Caco-2 (cell line): ENCODE measurements at regions not wholly inside any gene's neighbourhood (a gene's known extent, or its start where the extent isn't known, plus 50 kb on each side); places are given as distances from the start of the nearest gene placed in this dataset.

ENCODE experiments used
- BruUV-seq: library from RNA; stranded (reverse); fragments of 400-500 nt; replicated peaks from 2 replicates; lab custom pipeline; 2021; lab: Mats Ljungman, UMichigan
- CTCF ChIA-PET: fragments of 300-600 bp; sonication (Branson Sonifier 250); formaldehyde crosslinking; loops from one replicate; lab custom pipeline; 2022; ENCODE audit warnings: antibody characterized with exemption; lab: Charles Lee
- POLR2A ChIA-PET: fragments of 300-600 bp; sonication (Branson Sonifier 250); formaldehyde crosslinking; loops from one replicate; lab custom pipeline; 2022; ENCODE audit warnings: antibody characterized with exemption; lab: Charles Lee
- DNase-seq, 2 experiments: peaks; one replicate each; pipeline versions ENCODE4 v3.0.0 to v3.0.0-alpha.2; 2020 to 2022
- H3K27me3 ChIP-seq: replicated peaks from 2 replicates; pipeline ENCODE4 v1.6.0; 2011; ENCODE audit warnings: low read length; ENCODE audit not compliant: control insufficient read depth, insufficient read depth
- H3K36me3 ChIP-seq: 2 replicates; pipeline ENCODE4 v1.5.1; 2011; ENCODE audit warnings: low read length; ENCODE audit not compliant: control insufficient read depth, insufficient read depth
- H3K4me1 ChIP-seq: fragments of 250-450 bp; sonication (Bioruptor Pico); 2 replicates; pipeline ENCODE4 v1.5.1; 2020; ENCODE audit warnings: mild to moderate bottlenecking
- H3K4me3 ChIP-seq: 2 replicates; pipeline ENCODE4 v1.5.1; 2011; ENCODE audit warnings: low read depth, mild to moderate bottlenecking, control low read depth, low read length
- H3K9me3 ChIP-seq: fragments of 250-450 bp; sonication (Bioruptor Pico); 2 replicates; pipeline ENCODE4 v1.5.1; 2020; ENCODE audit warnings: mild to moderate bottlenecking, moderate library complexity
- H3K27ac Mint-ChIP-seq: one replicate; pipeline ENCODE4 v1.8.0; 2022; ENCODE audit warnings: mixed read lengths; ENCODE audit not compliant: unreplicated experiment
- H3K27me3 Mint-ChIP-seq: one replicate; pipeline ENCODE4 v1.8.0; 2022; ENCODE audit warnings: mixed read lengths; ENCODE audit not compliant: insufficient read depth, unreplicated experiment
- H3K36me3 Mint-ChIP-seq: one replicate; pipeline ENCODE4 v1.8.0; 2022; ENCODE audit warnings: mild to moderate bottlenecking, mixed read lengths; ENCODE audit not compliant: insufficient read depth, unreplicated experiment
- H3K4me1 Mint-ChIP-seq: one replicate; pipeline ENCODE4 v1.8.0; 2022; ENCODE audit warnings: low read depth, mixed read lengths; ENCODE audit not compliant: unreplicated experiment
- H3K4me3 Mint-ChIP-seq: one replicate; pipeline ENCODE4 v1.8.0; 2022; ENCODE audit warnings: mild to moderate bottlenecking, moderate library complexity, mixed read lengths; ENCODE audit not compliant: unreplicated experiment
- H3K9me3 Mint-ChIP-seq: one replicate; pipeline ENCODE4 v1.8.0; 2022; ENCODE audit warnings: mixed read lengths; ENCODE audit not compliant: unreplicated experiment
- intact Hi-C: fragments of 100-400 bp; cut with micrococcal nuclease; formaldehyde crosslinking; loops from one replicate; pipeline ENCODE4 v1.10.0; 2022; ENCODE audit not compliant: unreplicated experiment
- TF ChIP-seq, protein P1 (sequence below), 2 experiments: fragments of 200-600 bp in 1 of 2; IDR thresholded peaks; 1 replicate in 1 of 2; 2 replicates in 1 of 2; pipeline versions ENCODE4 v1.5.1 to v1.8.0; 2011 to 2022; ENCODE audit warnings: antibody characterized with exemption in 1 of 2, control low read depth in 1 of 2, inconsistent platforms in 1 of 2, low read depth in 1 of 2, low read length in 1 of 2, mild to moderate bottlenecking in 1 of 2, moderate library complexity in 1 of 2; ENCODE audit not compliant: insufficient read depth in 1 of 2, severe bottlenecking in 1 of 2, unreplicated experiment in 1 of 2

DNA sequence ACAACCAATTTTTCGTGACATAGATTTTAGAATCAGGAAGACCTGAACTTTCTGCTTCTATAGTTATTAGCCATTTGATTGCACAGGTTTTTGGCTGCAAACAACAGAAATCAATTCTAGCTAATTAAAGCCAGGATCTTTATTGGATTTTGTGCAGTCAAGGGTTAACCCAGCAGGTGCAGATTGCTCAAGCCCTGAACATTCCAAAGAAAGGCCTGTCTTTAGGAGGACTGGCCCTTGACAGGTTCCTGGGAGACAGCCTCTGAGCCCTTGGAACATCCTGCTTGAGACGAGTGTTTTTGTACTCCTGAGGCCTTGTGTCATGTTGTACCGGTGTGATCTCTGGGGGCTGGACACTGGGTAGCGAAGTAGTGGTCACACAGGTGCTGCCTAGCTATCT, 174.6 kb downstream of the PTCSC3 start:
- Mint-ChIP-seq H3K4me3 (no peak overlapping the region), H3K9me3 (no peaks in the 10 kb centered on the region), H3K27me3 (peaks cover 15% of the 10 kb centered on the region), H3K27ac (no peak overlapping the region), H3K4me1 (no peaks in the 10 kb centered on the region), H3K36me3 (no peaks in the 10 kb centered on the region)
- ChIA-PET CTCF (no interaction called here), POLR2A (no interaction called here)
- Histone ChIP-seq H3K36me3 (no peaks in the 10 kb centered on the region), H3K9me3 (no peaks in the 10 kb centered on the region), H3K4me3 (no peak overlapping the region), H3K27me3 (no peaks in the 10 kb centered on the region), H3K4me1 (no peaks in the 10 kb centered on the region)
- TF ChIP-seq, protein P1, sequence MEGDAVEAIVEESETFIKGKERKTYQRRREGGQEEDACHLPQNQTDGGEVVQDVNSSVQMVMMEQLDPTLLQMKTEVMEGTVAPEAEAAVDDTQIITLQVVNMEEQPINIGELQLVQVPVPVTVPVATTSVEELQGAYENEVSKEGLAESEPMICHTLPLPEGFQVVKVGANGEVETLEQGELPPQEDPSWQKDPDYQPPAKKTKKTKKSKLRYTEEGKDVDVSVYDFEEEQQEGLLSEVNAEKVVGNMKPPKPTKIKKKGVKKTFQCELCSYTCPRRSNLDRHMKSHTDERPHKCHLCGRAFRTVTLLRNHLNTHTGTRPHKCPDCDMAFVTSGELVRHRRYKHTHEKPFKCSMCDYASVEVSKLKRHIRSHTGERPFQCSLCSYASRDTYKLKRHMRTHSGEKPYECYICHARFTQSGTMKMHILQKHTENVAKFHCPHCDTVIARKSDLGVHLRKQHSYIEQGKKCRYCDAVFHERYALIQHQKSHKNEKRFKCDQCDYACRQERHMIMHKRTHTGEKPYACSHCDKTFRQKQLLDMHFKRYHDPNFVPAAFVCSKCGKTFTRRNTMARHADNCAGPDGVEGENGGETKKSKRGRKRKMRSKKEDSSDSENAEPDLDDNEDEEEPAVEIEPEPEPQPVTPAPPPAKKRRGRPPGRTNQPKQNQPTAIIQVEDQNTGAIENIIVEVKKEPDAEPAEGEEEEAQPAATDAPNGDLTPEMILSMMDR (IDR thresholded peaks at IDR 0.05; ENCODE audit: insufficient read depth in 1 of 2, low read depth in 1 of 2, low read length in 1 of 2, severe bottlenecking in 1 of 2, unreplicated experiment in 1 of 2), result no peak
- intact Hi-C loops, result no loop called here
- no TSS peak for BruUV-seq
- no peak for DNase-seq

DNA sequence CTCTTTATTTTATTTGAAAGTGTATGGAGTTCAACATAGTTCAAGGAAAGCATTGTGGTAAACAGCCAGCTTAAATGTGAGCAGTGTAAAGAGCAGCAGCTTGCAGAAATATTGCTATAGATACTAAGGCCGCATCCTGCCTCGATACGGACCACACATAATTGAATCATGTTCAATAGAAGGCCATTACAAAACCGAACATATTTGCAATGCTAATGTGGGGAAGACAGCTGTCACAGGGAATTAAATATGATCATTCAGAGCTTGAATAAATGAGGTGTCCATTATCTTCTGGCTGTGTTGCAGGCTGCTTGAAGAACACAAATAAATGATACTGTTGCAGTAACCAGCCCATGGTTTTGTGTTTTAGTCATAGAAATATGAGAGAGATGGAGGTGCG, 173.2 kb downstream of the BRMS1L start:
- no peak overlapping the region for H3K27ac Mint-ChIP-seq
- Histone ChIP-seq H3K9me3 (no peaks in the 10 kb centered on the region), H3K27me3 (no peaks in the 10 kb centered on the region), H3K4me3 (no peak overlapping the region), H3K4me1 (no peaks in the 10 kb centered on the region), H3K36me3 (no peaks in the 10 kb centered on the region)
- H3K36me3 Mint-ChIP-seq, result no peaks in the 10 kb centered on the region
- intact Hi-C loops, result no loop called here
- CTCF ChIA-PET, result no interaction called here
- DNase-seq, result no peak
- peaks cover 4% of the 10 kb centered on the region for H3K27me3 Mint-ChIP-seq
- H3K4me3 Mint-ChIP-seq, result no peak overlapping the region
- BruUV-seq, result no TSS peak
- POLR2A ChIA-PET, result no interaction called here
- no peaks in the 10 kb centered on the region for H3K4me1 Mint-ChIP-seq
- no peaks in the 10 kb centered on the region for H3K9me3 Mint-ChIP-seq
- TF ChIP-seq, protein P1 (IDR thresholded peaks at IDR 0.05; ENCODE audit: insufficient read depth in 1 of 2, low read depth in 1 of 2, low read length in 1 of 2, severe bottlenecking in 1 of 2, unreplicated experiment in 1 of 2), result no peak

DNA sequence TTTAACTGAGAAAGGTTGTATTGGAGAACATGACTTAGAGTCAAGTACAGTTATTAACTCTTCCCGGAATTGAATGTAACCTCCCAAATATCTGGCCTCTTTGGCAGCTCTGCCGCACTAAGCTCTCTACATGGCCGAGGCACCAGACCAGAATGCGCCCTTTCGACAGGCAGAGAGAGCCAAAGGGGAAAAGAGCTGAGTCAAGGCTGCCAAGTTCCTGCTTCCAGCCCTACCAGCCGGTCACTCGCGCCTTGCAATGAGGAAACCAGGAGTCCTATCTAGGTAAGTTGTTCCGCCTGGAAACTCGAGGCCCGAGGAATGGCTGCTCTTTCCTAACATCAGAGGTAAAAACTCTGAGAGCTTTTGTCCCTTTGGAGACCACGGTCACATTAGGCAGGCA, 172.2 kb downstream of the BRMS1L start:
- H3K4me3 Mint-ChIP-seq, result no peak overlapping the region
- H3K4me1 ChIP-seq, result no peaks in the 10 kb centered on the region
- intact Hi-C loops, result no loop called here
- ChIA-PET CTCF (no interaction called here), POLR2A (no interaction called here)
- no peaks in the 10 kb centered on the region for H3K9me3 ChIP-seq
- H3K36me3 ChIP-seq, result no peaks in the 10 kb centered on the region
- H3K27me3 Mint-ChIP-seq, result peaks cover 3% of the 10 kb centered on the region
- TF ChIP-seq, protein P1 (IDR thresholded peaks at IDR 0.05; ENCODE audit: insufficient read depth in 1 of 2, low read depth in 1 of 2, low read length in 1 of 2, severe bottlenecking in 1 of 2, unreplicated experiment in 1 of 2), result no peak
- H3K9me3 Mint-ChIP-seq, result no peaks in the 10 kb centered on the region
- DNase-seq, result no peak
- H3K27ac Mint-ChIP-seq, result no peak overlapping the region
- no peaks in the 10 kb centered on the region for H3K36me3 Mint-ChIP-seq
- no peaks in the 10 kb centered on the region for H3K4me1 Mint-ChIP-seq
- no peaks in the 10 kb centered on the region; the same call in 1 of the 2 replicates for H3K27me3 ChIP-seq
- no peak overlapping the region for H3K4me3 ChIP-seq
- no TSS peak for BruUV-seq
